ENCODE measurements at regions not wholly inside any gene's neighbourhood (a gene's known extent, or its start where the extent isn't known, plus 50 kb on each side); places are given as distances from the start of the nearest gene placed in this dataset.

DNA sequence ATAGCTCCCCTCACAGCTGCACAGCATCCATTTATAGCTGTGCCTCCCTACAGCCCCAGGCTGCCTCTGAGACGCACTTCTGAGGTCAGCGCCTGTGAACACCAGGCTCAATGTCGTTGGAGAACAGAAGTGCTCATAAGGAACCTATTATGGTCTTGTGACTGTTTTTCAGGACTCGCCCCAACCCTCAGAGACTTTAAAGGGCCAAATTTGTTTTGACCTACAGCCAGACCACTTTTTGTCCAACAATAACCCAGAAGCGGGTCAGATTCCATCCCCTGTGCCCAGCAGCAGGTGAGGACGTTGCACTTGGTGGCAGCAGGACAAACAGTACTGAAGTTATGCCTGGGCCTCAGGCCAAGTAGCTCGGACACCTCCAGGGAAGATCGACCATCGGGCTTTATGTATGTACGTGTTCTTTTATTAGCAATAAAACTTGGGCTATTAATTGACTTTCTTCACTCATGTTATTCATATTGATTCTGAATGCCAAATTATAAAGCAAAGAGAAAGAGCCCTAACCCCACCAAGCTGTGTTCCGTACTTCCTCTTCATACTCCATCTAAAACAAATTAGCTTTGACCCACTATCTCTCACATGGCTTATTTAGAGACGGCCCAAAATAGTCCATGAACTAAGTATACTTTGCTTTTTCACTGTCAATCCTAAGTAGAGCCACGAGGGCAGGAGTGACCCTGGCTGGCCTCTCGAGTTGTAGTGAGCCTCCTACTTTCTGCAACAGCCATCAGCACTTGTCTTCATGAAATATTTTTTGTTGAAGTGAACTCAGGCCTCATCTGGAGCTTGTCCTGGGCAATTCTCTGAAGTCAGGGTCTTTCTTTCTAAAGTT lies 92.3 kb upstream of the PAX6 start:
- DNase-seq (ENCODE audit: low spot score), result no peak

GRCh38 chr11:31902706-31903105 lies 91.6 kb upstream of the PAX6 start:
- no peak for DNase-seq (ENCODE audit: low spot score)

GRCh38 chr11:31895926-31896325 lies 84.8 kb upstream of the PAX6 start:
- no peak for DNase-seq (ENCODE audit: low spot score)

- no peak for DNase-seq (ENCODE audit: low spot score)
Measured at GRCh38 chr11:31887180-31887579, 76.1 kb upstream of the PAX6 start.

- DNase-seq (ENCODE audit: low spot score), result no peak
Measured at GRCh38 chr11:31884080-31884479, 73.0 kb upstream of the PAX6 start.

GRCh38 chr11:31883435-31883834 lies 72.3 kb upstream of the PAX6 start:
- no peak for DNase-seq (ENCODE audit: low spot score)

- no peak for DNase-seq (ENCODE audit: low spot score)
Measured at GRCh38 chr11:31882951-31883392, 71.8 kb upstream of the PAX6 start.

GRCh38 chr11:31881825-31882224 lies 70.7 kb upstream of the PAX6 start:
- DNase-seq (ENCODE audit: low spot score), result no peak

GRCh38 chr11:31879681-31880080 lies 68.6 kb upstream of the PAX6 start:
- DNase-seq (ENCODE audit: low spot score), result no peak

- no peak for DNase-seq (ENCODE audit: low spot score)
Measured at GRCh38 chr11:31877863-31878262, 66.7 kb upstream of the PAX6 start.

- DNase-seq (ENCODE audit: low spot score), result no peak
Measured at GRCh38 chr11:31877083-31877482, 66.0 kb upstream of the PAX6 start.

GRCh38 chr11:31875866-31876560 lies 64.9 kb upstream of the PAX6 start:
- no peak for DNase-seq (ENCODE audit: low spot score)

GRCh38 chr11:31874631-31875191 lies 63.6 kb upstream of the PAX6 start:
- DNase-seq (ENCODE audit: low spot score), result no peak

GRCh38 chr11:31873124-31873523 lies 62.0 kb upstream of the PAX6 start:
- no peak for DNase-seq (ENCODE audit: low spot score)

GRCh38 chr11:31872076-31872443 lies 60.9 kb upstream of the PAX6 start:
- DNase-seq (ENCODE audit: low spot score), result no peak

DNA sequence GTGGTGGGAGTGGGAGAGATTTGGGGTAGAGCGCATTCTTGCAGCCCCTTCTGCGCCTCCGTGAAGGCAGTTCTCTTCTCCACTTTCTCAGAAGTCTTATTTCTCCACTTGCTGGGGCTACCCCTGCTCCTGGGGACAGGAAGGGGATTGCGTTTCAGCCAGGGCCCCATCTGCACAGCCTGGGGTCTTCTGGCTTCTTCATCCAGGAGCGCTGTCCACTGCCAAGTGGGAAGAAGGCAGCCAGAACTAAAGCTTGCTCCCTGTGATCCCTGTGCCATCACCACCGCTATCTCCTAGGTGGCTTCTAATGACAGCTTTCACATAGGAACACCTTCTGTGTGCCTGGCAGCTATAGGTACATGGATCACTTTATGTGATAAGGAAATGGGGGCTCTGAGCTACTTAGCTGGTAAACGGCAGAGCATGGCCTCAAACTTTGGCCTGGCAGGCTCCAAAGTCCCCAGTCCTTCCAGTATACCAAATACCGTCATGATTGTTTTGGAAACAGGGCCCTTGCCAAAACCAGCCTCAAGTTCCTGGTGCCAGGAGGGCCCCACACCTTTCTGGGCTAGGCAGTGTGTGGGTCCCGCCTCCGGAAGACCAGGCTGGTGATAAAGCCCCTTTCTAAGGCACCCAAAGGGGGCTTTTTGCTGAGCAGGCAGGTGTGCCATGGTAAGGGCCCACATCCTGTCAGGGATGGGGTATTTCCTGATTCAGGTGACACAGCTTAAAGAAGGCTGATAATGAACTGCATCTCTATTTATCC lies 60.4 kb upstream of the PAX6 start:
- no peak for DNase-seq (ENCODE audit: low spot score)

GRCh38 chr11:31870609-31871309 lies 59.6 kb upstream of the PAX6 start:
- peak; percentile 51 for DNase-seq (ENCODE audit: low spot score)

DNA sequence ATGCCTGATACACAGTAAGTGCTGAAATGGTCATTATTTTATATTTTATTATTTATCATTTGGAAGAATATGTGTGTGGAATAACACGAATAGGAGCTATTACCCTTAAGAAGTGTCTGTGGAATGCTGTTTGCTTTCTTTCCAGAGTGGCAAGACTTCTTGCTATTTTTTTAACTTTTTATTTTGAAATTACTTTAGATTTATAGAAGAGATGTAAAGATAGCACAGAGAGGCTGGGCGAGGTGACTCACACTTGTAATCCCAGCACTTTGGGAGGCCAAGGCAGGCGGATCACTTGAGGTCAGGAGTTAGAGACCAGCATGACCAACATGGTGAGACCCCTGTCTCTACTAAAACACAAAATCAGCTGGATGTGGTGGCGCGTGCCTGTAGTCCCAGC lies 58.9 kb upstream of the PAX6 start:
- DNase-seq (ENCODE audit: low spot score), result no peak

DNA sequence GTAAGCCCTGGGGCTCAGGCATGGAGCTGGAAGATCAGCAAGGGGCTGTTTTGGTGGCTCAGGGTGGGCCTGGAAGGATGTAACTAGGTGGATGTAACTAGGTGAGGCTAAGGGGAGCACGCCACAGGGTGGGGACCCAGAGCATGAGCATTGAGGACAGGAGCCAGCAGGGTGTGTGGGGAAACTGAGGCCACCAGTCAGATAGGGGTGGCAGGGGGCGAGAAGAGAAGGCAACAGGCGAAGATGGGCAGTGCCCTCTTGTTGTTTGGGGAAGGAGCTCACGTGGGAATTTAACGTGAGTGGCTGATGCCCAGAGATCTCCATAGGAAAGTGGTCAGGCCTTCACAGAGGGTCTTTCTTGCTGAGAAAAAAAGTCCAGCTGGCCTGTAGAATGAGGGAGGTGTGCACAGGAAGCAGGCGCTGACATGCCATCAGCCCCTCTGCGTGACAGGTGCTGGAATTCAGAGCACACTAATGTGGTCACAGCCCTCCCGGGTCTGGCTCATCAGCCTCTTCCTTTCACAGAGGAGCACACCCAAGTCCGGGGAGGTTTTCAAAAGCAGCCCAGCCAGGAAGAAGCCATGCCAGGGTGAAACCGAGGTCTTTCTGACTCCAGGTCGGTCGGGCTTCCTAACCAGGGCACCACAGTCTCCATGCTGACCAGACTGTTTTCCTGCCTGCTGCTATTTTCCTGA lies 54.6 kb upstream of the PAX6 start:
- no peak for DNase-seq (ENCODE audit: low spot score)

DNA sequence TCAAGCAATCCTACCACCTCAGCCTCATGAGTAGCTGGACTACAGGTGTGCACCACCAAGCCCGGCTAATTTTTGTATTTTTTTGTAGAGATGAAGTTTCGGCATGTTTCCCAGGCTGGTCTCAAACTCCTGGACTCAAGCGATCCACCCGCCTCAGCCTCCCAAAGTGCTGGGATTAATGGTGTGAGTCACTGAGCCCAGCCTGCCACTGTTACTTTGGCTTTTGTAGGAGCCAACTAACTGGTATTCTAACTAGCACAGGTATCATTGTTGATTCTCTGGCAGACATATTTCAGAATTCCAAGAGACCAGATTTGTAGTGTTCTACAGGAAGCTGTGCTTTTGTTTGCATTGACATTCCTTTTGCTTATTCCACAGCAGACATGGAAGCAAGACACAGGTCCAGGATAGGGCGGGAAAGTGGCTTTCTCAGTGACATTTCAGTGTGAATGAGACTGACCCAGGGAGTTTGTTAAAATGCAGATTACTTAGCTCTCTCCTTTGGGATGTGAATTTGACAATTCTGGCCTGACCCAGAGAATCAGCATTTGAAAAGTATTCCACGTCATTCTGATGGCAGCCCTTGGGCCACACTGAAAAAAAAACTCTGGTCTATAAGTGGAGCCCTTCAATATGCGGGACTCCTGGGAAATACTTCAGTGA lies 52.2 kb upstream of the PAX6 start:
- no peak for DNase-seq (ENCODE audit: low spot score)

GRCh38 chr11:31861011-31861410 lies 49.9 kb upstream of the PAX6 start:
- no peak for DNase-seq (ENCODE audit: low spot score)
